ENCODE measurements at regions not wholly inside any gene's neighbourhood (a gene's known extent, or its start where the extent isn't known, plus 50 kb on each side); places are given as distances from the start of the nearest gene placed in this dataset.

DNA sequence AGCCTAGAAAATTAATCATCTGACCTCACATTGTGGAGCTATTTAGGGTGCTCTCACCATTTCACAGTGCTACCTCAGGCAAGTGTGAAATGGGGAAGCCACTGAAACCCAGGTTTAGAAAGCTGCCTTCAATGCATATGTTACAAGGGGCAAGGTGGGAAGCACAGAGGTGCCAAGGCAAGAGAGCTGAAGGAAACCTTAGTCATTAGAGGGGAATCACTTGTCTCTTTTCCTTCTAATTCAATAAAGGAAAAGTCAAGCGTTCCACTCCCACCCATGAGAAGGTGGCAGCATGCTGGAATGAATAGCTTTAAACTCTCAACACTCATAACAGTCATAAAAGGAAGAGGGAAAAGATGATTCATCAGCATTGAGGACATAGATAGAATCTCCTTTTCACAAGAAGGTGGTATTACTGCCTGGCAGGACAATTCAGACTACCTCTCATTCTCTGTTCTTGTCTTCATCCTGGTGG lies 251.9 kb upstream of the IRAK1BP1 start (continued):
- TF ChIP-seq, protein P1, sequence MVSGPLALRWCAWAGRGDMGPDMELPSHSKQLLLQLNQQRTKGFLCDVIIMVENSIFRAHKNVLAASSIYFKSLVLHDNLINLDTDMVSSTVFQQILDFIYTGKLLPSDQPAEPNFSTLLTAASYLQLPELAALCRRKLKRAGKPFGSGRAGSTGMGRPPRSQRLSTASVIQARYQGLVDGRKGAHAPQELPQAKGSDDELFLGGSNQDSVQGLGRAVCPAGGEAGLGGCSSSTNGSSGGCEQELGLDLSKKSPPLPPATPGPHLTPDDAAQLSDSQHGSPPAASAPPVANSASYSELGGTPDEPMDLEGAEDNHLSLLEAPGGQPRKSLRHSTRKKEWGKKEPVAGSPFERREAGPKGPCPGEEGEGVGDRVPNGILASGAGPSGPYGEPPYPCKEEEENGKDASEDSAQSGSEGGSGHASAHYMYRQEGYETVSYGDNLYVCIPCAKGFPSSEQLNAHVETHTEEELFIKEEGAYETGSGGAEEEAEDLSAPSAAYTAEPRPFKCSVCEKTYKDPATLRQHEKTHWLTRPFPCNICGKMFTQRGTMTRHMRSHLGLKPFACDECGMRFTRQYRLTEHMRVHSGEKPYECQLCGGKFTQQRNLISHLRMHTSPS (CRISPR knock-in tag; IDR thresholded peaks at IDR 0.05; ENCODE audit: low read depth): no peak

DNA sequence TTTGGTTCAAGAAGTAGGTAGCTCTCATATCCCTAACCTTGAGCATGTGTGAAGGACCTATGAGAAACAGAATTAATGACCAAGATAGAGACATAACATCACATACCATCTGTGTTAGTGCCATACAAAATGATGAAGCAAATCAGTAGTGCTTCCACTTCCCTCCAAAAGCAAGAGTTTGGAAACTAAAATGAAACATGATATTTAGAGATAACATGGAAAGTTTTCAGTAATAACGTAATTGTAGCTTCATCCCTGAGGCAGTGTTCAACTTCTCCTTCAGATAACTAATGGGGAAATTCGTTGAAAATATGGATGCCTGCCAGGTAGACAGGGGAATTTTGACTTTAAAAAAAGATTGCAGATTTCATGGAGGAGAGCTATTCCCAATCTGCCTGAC lies 248.4 kb upstream of the IRAK1BP1 start:
- ATAC-seq (no peak), DNase-seq (ENCODE audit: low spot score) (no peak), FAIRE-seq (no peak)
- no peaks in the 10 kb centered on the region for H4K20me1 ChIP-seq (ENCODE audit: insufficient read depth, low read length)
- CTCF ChIA-PET (ENCODE audit: low intra/inter-chr PET ratio, low total read pairs): no interaction called here
- no peak overlapping the region for H3K4me3 ChIP-seq (replicated peaks in 1 of 3; ENCODE audit: insufficient read depth in 1 of 3, low read depth in 2 of 3, low read length in 3 of 3)
- POLR2A ChIA-PET: no interaction called here
- H3K36me3 ChIP-seq (replicated peaks in 1 of 2; ENCODE audit: control insufficient read depth in 1 of 2, insufficient read depth in 2 of 2, low read length in 2 of 2): no peaks in the 10 kb centered on the region
- intact Hi-C loops (cut with micrococcal nuclease; ENCODE audit: unreplicated experiment): no loop called here
- no peaks in the 10 kb centered on the region for H3K9me3 ChIP-seq (ENCODE audit: low read length)
- 2% methylated on average over 2 of the region's 2 CpGs for WGBS (ENCODE audit: low lambda C conversion rate)
- TF ChIP-seq, protein P2, sequence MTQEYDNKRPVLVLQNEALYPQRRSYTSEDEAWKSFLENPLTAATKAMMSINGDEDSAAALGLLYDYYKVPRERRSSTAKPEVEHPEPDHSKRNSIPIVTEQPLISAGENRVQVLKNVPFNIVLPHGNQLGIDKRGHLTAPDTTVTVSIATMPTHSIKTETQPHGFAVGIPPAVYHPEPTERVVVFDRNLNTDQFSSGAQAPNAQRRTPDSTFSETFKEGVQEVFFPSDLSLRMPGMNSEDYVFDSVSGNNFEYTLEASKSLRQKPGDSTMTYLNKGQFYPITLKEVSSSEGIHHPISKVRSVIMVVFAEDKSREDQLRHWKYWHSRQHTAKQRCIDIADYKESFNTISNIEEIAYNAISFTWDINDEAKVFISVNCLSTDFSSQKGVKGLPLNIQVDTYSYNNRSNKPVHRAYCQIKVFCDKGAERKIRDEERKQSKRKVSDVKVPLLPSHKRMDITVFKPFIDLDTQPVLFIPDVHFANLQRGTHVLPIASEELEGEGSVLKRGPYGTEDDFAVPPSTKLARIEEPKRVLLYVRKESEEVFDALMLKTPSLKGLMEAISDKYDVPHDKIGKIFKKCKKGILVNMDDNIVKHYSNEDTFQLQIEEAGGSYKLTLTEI (CRISPR knock-in tag; conservative IDR thresholded peaks at IDR 0.05): no peak
- TF ChIP-seq, protein P3, sequence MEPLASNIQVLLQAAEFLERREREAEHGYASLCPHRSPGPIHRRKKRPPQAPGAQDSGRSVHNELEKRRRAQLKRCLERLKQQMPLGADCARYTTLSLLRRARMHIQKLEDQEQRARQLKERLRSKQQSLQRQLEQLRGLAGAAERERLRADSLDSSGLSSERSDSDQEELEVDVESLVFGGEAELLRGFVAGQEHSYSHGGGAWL (CRISPR knock-in tag; IDR thresholded peaks at IDR 0.05): no peak
- TF ChIP-seq HDAC6 (IDR thresholded peaks at IDR 0.05; ENCODE audit: low read depth, low read length): no peak
- no peak for TF ChIP-seq ZNF83 (CRISPR knock-in tag; IDR thresholded peaks at IDR 0.05; ENCODE audit: borderline replicate concordance)
- TF ChIP-seq, protein P4, sequence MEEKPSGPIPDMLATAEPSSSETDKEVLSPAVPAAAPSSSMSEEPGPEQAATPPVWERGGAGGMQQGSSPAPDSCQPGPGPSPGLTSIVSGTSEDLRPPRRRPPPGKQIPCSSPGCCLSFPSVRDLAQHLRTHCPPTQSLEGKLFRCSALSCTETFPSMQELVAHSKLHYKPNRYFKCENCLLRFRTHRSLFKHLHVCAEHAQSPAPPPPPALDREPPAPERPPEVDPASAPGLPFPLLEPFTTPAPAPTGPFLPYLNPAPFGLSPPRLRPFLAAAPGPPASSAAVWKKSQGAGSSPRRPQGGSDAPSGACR (CRISPR knock-in tag; IDR thresholded peaks at IDR 0.05): no peak
- TF ChIP-seq, protein P5, sequence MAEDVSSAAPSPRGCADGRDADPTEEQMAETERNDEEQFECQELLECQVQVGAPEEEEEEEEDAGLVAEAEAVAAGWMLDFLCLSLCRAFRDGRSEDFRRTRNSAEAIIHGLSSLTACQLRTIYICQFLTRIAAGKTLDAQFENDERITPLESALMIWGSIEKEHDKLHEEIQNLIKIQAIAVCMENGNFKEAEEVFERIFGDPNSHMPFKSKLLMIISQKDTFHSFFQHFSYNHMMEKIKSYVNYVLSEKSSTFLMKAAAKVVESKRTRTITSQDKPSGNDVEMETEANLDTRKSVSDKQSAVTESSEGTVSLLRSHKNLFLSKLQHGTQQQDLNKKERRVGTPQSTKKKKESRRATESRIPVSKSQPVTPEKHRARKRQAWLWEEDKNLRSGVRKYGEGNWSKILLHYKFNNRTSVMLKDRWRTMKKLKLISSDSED (CRISPR knock-in tag; IDR thresholded peaks at IDR 0.05): no peak
- TF ChIP-seq KDM2A (CRISPR knock-in tag; IDR thresholded peaks at IDR 0.05; ENCODE audit: borderline replicate concordance, low read depth): no peak
- TF ChIP-seq HMG20A (CRISPR knock-in tag; IDR thresholded peaks at IDR 0.05; ENCODE audit: borderline replicate concordance): no peak
- TF ChIP-seq, protein P6, sequence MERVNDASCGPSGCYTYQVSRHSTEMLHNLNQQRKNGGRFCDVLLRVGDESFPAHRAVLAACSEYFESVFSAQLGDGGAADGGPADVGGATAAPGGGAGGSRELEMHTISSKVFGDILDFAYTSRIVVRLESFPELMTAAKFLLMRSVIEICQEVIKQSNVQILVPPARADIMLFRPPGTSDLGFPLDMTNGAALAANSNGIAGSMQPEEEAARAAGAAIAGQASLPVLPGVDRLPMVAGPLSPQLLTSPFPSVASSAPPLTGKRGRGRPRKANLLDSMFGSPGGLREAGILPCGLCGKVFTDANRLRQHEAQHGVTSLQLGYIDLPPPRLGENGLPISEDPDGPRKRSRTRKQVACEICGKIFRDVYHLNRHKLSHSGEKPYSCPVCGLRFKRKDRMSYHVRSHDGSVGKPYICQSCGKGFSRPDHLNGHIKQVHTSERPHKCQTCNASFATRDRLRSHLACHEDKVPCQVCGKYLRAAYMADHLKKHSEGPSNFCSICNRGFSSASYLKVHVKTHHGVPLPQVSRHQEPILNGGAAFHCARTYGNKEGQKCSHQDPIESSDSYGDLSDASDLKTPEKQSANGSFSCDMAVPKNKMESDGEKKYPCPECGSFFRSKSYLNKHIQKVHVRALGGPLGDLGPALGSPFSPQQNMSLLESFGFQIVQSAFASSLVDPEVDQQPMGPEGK (CRISPR knock-in tag; IDR thresholded peaks at IDR 0.05): no peak
- TF ChIP-seq JUND (CRISPR knock-in tag; IDR thresholded peaks at IDR 0.05): no peak
- TF ChIP-seq ZNF10 (CRISPR knock-in tag; IDR thresholded peaks at IDR 0.05; ENCODE audit: borderline replicate concordance, low read depth): no peak
- H3K4me1 ChIP-seq (ENCODE audit: insufficient read depth, low read length): no peaks in the 10 kb centered on the region
- in situ Hi-C loops (cut with HindIII; ENCODE audit: extremely low pct_ligation_motif_present, low pct_unique_long_range_greater_than_20kb): no loop called here
- no peak overlapping the region for H3K9ac ChIP-seq (ENCODE audit: insufficient read depth, low read depth, low read length)
- no TSS peak for BruUV-seq (replicated peaks)
- H3K27me3 ChIP-seq (ENCODE audit: control insufficient read depth in 1 of 2, insufficient read depth in 2 of 2, low read length in 2 of 2): no peaks in the 10 kb centered on the region
- H3K27ac ChIP-seq (ENCODE audit: extremely low read length, insufficient read depth, low read length): no peak overlapping the region
- no peaks in the 10 kb centered on the region for H3K79me2 ChIP-seq (ENCODE audit: insufficient read depth, low read length)
- no peak overlapping the region for H3K4me2 ChIP-seq (ENCODE audit: low read depth, low read length)
- no peak overlapping the region for H2AFZ ChIP-seq (ENCODE audit: low read length)
